NCI-H82 (cell line): ENCODE measurements at regions not wholly inside any gene's neighbourhood (a gene's known extent, or its start where the extent isn't known, plus 50 kb on each side); places are given as distances from the start of the nearest gene placed in this dataset.

ENCODE experiments used
- DNase-seq: peaks from one replicate; lab custom pipeline; 2025; lab: John Stamatoyannopoulos, UW

- no peak for DNase-seq
These were observed 553.4 kb upstream of the POM121L12 start for GRCh38 chr7:52482076-52482475.

GRCh38 chr7:52481571-52481970 is 553.9 kb upstream of the POM121L12 start:
- no peak for DNase-seq

- no peak for DNase-seq
These were observed 555.4 kb upstream of the POM121L12 start for GRCh38 chr7:52479990-52480389.

GRCh38 chr7:52475001-52475582 is 560.3 kb upstream of the POM121L12 start:
- DNase-seq, result no peak

GRCh38 chr7:52473756-52474155 is 561.7 kb upstream of the POM121L12 start:
- DNase-seq, result no peak

GRCh38 chr7:52472006-52472620 is 563.3 kb upstream of the POM121L12 start:
- no peak for DNase-seq

GRCh38 chr7:52465216-52465615 is 570.2 kb upstream of the POM121L12 start:
- DNase-seq, result no peak

- no peak for DNase-seq
These were observed 572.1 kb upstream of the POM121L12 start for GRCh38 chr7:52463341-52463740.

GRCh38 chr7:52462474-52462873 is 573.0 kb upstream of the POM121L12 start:
- DNase-seq, result no peak

- DNase-seq, result no peak
These were observed 579.9 kb upstream of the POM121L12 start for GRCh38 chr7:52455571-52455970.

GRCh38 chr7:52450816-52451215 is 584.6 kb upstream of the POM121L12 start:
- DNase-seq, result no peak

- DNase-seq, result no peak
These were observed 587.8 kb upstream of the POM121L12 start for GRCh38 chr7:52447581-52448180.

GRCh38 chr7:52436278-52436677 is 599.2 kb upstream of the POM121L12 start:
- DNase-seq, result no peak

- no peak for DNase-seq
These were observed 604.2 kb upstream of the POM121L12 start for GRCh38 chr7:52431082-52431815.

- DNase-seq, result no peak
These were observed 612.2 kb upstream of the POM121L12 start for GRCh38 chr7:52423251-52423650.

GRCh38 chr7:52413051-52413450 is 622.4 kb upstream of the POM121L12 start:
- DNase-seq, result no peak

- DNase-seq, result no peak
These were observed 625.4 kb upstream of the POM121L12 start for GRCh38 chr7:52410032-52410431.

- DNase-seq, result no peak
These were observed 628.6 kb upstream of the POM121L12 start for GRCh38 chr7:52406808-52407207.

- no peak for DNase-seq
These were observed 652.7 kb upstream of the POM121L12 start for GRCh38 chr7:52382731-52383130.

GRCh38 chr7:52369922-52370321 is 665.5 kb upstream of the POM121L12 start:
- no peak for DNase-seq

GRCh38 chr7:52365349-52365748 is 670.1 kb upstream of the POM121L12 start:
- DNase-seq, result no peak

GRCh38 chr7:52362521-52362920 is 672.9 kb upstream of the POM121L12 start:
- DNase-seq, result no peak

GRCh38 chr7:52360541-52360940 is 674.9 kb upstream of the POM121L12 start:
- no peak for DNase-seq
